ENCODE measurements at regions not wholly inside any gene's neighbourhood (a gene's known extent, or its start where the extent isn't known, plus 50 kb on each side); places are given as distances from the start of the nearest gene placed in this dataset.

- 67% methylated on average over 3 of the region's 4 CpGs for WGBS (ENCODE audit: insufficient coverage, low coverage, low lambda C conversion rate, missing lambda C conversion rate)
- Histone ChIP-seq H3K27ac (no peak overlapping the region), H3K36me3 (no peaks in the 10 kb centered on the region), H3K9me3 (no peaks in the 10 kb centered on the region), H3K27me3 (no peaks in the 10 kb centered on the region), H3K4me3 (no peak overlapping the region), H3K4me1 (no peaks in the 10 kb centered on the region)
- ATAC-seq (no peak), DNase-seq (no peak)
- TF ChIP-seq CTCF (IDR thresholded peaks at IDR 0.05) (no peak), POLR2A (IDR thresholded peaks at IDR 0.05) (no peak)
- intact Hi-C loops (cut with DNase I): no loop called here
Observed at GRCh38 chr20:48031122-48031521, 245.8 kb upstream of the SULF2 start.

GRCh38 chr20:48026981-48027592 lies 241.8 kb upstream of the SULF2 start:
- no peak overlapping the region for H3K27ac ChIP-seq
- DNase-seq (no peak), ATAC-seq (no peak)
- no peaks in the 10 kb centered on the region for H3K36me3 ChIP-seq
- no peaks in the 10 kb centered on the region for H3K9me3 ChIP-seq
- no peak overlapping the region for H3K4me3 ChIP-seq
- TF ChIP-seq POLR2A (IDR thresholded peaks at IDR 0.05) (no peak), CTCF (IDR thresholded peaks at IDR 0.05) (no peak)
- intact Hi-C loops (cut with DNase I): no loop called here
- H3K4me1 ChIP-seq: no peaks in the 10 kb centered on the region
- H3K27me3 ChIP-seq: no peaks in the 10 kb centered on the region
- WGBS (ENCODE audit: insufficient coverage, low coverage, low lambda C conversion rate, missing lambda C conversion rate): 67% methylated on average over 5 of the region's 9 CpGs

- ATAC-seq: no peak
- H3K4me3 ChIP-seq: no peak overlapping the region
- intact Hi-C loops (cut with DNase I): no loop called here
Observed at GRCh38 chr20:48025661-48026060, 240.4 kb upstream of the SULF2 start.

GRCh38 chr20:48025051-48025515 lies 239.8 kb upstream of the SULF2 start:
- H3K27me3 ChIP-seq: no peaks in the 10 kb centered on the region
- H3K9me3 ChIP-seq: no peaks in the 10 kb centered on the region
- no peaks in the 10 kb centered on the region for H3K4me1 ChIP-seq
- peak; percentile 23 to 75 (median 50) for ATAC-seq
- intact Hi-C loops (cut with DNase I): no loop called here
- H3K27ac ChIP-seq: no peak overlapping the region
- no peaks in the 10 kb centered on the region for H3K36me3 ChIP-seq
- no peak overlapping the region for H3K4me3 ChIP-seq
- DNase-seq: no peak
- TF ChIP-seq CTCF (IDR thresholded peaks at IDR 0.05) (no peak), POLR2A (IDR thresholded peaks at IDR 0.05) (no peak)
- 29% methylated on average over 4 of the region's 13 CpGs for WGBS (ENCODE audit: insufficient coverage, low coverage, low lambda C conversion rate, missing lambda C conversion rate)

More at GRCh38 chr20:48025661-48026060, 240.4 kb upstream of the SULF2 start:
- WGBS (ENCODE audit: insufficient coverage, low coverage, low lambda C conversion rate, missing lambda C conversion rate): 20% methylated on average over 4 of the region's 4 CpGs
- DNase-seq: no peak
- Histone ChIP-seq H3K9me3 (no peaks in the 10 kb centered on the region), H3K4me1 (no peaks in the 10 kb centered on the region), H3K36me3 (no peaks in the 10 kb centered on the region), H3K27me3 (no peaks in the 10 kb centered on the region), H3K27ac (no peak overlapping the region)
- TF ChIP-seq CTCF (IDR thresholded peaks at IDR 0.05) (no peak), POLR2A (IDR thresholded peaks at IDR 0.05) (no peak)

Data from right lobe of liver (tissue), 6 donors.